Skin epidermis (tissue), 12 donors: ENCODE measurements at regions not wholly inside any gene's neighbourhood (a gene's known extent, or its start where the extent isn't known, plus 50 kb on each side); places are given as distances from the start of the nearest gene placed in this dataset.

Experiments
- H3K27ac ChIP-seq, 21 experiments: fragments of 200-600 bp; sonication (generic) in 11 of 21; one replicate each; pipeline ENCODE4 v1.5.0; 2020; ENCODE audit warnings: mild to moderate bottlenecking in 3 of 21, inconsistent platforms in 2 of 21, moderate library complexity in 2 of 21
- H3K4me3 ChIP-seq, 7 experiments: fragments of 200-600 bp; sonication (generic) in 2 of 7; one replicate each; pipeline ENCODE4 v1.5.0; 2020; ENCODE audit warnings: inconsistent platforms in 2 of 7, mild to moderate bottlenecking in 2 of 7, moderate library complexity in 1 of 7

DNA sequence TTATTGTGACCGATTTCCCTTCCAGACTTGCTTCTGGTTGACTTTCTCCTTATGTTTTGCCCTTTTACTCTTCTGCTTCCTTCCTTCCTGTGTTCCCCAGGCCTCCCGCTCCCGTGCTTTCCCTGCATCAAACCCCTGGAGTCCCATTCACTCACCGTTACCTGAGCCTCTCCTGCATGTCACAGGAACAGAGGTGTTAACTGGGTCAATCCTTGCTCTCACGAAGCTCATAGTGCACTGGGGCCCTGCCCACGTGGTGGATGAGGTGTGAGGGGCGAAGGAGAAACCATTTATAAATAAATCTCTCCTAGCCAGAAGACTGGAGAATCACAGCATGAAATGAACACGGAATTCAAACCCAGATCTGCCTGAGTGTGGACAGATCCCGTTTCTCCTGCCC, 83.1 kb upstream of the MSX1 start:
- Histone ChIP-seq H3K4me3 (no peak overlapping the region), H3K27ac (no peak overlapping the region)

DNA sequence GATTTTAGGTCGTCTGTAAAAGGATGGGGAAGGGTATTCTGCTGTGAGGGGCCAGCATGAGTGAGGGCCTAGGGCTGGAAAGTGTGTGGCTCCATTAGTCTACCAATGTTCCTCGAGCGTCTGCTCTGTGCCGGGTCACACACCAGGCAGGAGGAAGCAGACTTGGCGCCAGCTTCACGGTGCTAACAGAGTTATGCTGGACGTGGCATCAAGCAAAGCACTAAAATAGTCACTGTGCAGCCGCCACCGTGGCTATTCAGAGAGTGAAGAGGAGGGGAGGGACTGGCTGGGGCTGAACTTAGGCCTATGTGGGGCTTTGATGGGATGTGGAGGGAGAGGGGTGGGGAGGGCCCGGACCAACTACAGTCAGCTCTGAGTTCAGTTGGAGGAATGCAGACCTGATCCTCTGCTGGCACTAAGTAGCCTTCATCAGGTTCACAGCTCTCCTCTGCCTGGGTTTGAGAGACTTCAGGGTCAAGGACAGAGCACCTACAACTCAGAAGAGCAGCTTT, 83.9 kb upstream of the MSX1 start:
- Histone ChIP-seq H3K4me3 (no peak overlapping the region), H3K27ac (no peak overlapping the region)

- Histone ChIP-seq H3K4me3 (no peak overlapping the region), H3K27ac (no peak overlapping the region)
These were observed 86.9 kb upstream of the MSX1 start for GRCh38 chr4:4772534-4772933.

DNA sequence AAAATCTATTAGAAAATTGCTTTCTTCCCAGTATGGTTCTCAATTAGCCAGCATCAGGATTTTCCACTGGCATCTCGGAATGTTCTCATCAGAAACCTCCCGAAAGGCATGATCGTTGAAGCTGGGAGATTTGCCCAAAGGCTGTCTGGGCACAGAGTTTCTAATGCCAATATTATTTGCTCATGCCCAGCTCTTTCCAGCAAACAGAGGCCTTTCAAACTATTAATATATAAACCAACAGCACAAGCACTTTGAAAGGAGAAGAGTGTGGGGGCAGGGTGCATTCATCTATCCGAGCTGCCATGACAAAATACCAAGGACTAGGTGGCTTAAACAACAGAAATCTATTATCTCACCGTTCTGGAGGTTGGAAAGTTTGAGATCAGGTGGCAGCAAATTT, 88.3 kb upstream of the MSX1 start:
- Histone ChIP-seq H3K27ac (no peak overlapping the region), H3K4me3 (no peak overlapping the region)

DNA sequence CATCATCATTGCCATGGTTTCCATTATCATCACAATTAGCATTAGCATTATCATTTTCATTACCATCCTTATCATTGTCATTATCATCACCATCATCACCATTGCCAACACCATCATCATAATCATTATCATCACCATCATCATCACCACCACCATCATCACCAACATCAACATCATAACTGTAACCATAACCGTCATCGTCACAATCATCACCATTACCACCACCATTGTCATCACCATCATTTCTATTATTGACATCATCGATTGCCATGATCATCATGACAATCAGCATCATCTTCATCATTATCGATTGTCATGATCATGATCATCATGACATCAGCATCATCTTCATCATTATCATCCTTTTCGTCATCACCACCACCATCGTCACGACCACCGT, 88.9 kb upstream of the MSX1 start:
- Histone ChIP-seq H3K4me3 (no peak overlapping the region), H3K27ac (no peak overlapping the region)

DNA sequence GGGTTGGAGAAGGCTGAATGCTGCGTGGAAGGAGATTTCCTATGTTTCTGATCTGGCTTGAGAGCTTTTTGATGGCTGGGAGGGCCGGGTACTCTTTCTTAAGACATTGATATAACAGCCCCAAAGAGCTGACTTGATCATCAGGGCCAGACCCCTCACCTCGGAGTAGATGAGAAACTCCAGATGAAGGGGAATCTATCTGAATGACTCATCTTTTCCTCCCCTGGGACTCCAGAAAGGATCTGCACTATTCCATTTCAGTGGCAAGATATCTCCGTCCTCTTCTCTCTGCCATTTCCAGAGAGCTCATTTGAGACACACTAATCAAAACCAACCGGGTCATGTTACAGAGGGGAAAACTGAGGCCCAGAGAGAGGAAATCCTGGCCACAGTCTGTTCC, 92.9 kb upstream of the MSX1 start:
- H3K27ac ChIP-seq: no peak overlapping the region
- H3K4me3 ChIP-seq: no peak overlapping the region

- Histone ChIP-seq H3K4me3 (no peak overlapping the region), H3K27ac (no peak overlapping the region)
These were observed 93.7 kb upstream of the MSX1 start for GRCh38 chr4:4765811-4766210.

GRCh38 chr4:4764558-4764905, 94.9 kb upstream of the MSX1 start:
- H3K4me3 ChIP-seq: no peak overlapping the region
- H3K27ac ChIP-seq: no peak overlapping the region

DNA sequence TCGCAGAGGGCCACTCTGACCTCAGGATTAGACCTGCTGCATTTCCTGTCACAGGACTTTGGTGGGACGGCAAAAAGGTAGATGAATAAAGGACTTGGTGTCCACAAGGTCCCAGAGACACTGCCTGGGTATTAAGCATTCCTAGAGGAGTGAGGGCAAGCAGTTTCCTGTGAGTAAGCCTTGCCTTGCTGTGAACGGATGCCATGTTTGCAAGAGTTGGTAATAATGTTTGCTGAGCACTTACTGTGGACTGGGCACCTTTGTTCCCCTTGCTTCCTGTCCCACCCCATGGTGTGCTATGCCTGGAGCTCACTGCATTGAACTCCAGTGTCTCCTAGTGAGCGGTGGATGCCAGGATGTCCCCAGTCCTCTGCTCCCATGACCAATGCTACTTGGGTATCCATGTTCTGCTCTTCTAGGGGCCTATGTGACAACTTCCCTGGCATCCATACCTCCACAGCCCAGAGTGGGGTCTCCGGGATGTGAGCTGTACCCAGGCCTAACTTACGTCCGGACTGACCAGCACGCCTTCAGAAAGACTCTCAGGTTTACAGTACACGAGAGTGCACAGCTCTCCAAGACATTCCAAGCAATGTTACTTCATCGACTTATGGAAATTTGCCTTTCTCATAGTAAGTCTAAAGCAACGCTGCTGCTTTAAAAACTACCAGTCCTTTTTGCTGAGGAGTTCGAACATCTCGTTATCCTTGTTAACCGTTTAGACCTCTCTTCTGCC, 95.5 kb upstream of the MSX1 start:
- Histone ChIP-seq H3K27ac (no peak overlapping the region), H3K4me3 (no peak overlapping the region)

- H3K27ac ChIP-seq: no peak overlapping the region
These were observed 96.3 kb upstream of the MSX1 start for GRCh38 chr4:4762909-4763821.

DNA sequence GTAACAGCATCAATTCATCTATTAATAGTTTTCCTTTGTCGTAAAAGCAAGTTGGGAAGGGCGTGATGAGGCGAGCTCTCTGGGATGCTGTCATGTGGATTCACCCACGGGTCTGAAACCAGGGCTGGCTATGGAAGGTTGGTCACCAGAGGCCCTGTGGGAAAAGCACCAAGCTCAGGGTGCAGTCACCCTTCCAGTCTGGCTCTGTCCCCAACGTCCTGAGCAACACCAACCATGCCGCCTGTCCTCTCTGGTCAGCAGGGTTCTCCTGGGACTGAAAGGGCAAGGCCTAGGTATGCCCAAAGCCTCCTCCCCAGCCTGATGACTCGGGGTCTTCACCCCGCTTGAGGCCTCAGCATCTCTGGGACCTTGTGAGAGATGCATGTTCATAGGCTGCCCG, 97.2 kb upstream of the MSX1 start:
- no peak overlapping the region for H3K4me3 ChIP-seq
- no peak overlapping the region for H3K27ac ChIP-seq

More at GRCh38 chr4:4762909-4763821, 96.3 kb upstream of the MSX1 start:
- no peak overlapping the region for H3K4me3 ChIP-seq

GRCh38 chr4:4761128-4761982, 98.1 kb upstream of the MSX1 start:
- Histone ChIP-seq H3K27ac (no peak overlapping the region), H3K4me3 (no peak overlapping the region)

GRCh38 chr4:4759883-4760282, 99.6 kb upstream of the MSX1 start:
- no peak overlapping the region for H3K4me3 ChIP-seq
- no peak overlapping the region for H3K27ac ChIP-seq

DNA sequence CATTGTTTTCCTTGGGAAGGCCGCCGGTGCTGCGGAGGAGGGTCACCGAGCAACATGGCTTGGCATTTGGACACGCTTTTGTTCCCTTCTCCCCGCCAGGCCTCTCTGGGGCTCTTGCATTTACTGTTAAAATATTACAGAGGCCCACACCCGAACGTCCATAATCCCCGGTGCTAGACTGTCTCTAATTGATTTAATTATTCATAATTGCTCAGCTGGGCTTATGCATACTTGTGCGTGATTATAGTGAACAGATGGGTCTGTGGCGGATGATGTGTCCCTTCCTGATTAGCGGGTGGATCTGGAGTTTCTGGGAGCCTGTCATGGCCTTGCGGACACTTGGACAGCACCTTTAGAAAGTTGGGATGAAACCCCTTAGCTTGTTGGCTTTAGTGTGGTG, 100.2 kb upstream of the MSX1 start:
- no peak overlapping the region for H3K4me3 ChIP-seq

GRCh38 chr4:4758681-4759080, 100.8 kb upstream of the MSX1 start:
- Histone ChIP-seq H3K27ac (no peak overlapping the region), H3K4me3 (no peak overlapping the region)

More for the DNA sequence above, 100.2 kb upstream of the MSX1 start:
- no peak overlapping the region for H3K27ac ChIP-seq

GRCh38 chr4:4755306-4755705, 104.2 kb upstream of the MSX1 start:
- Histone ChIP-seq H3K4me3 (no peak overlapping the region), H3K27ac (no peak overlapping the region)

- Histone ChIP-seq H3K4me3 (no peak overlapping the region), H3K27ac (no peak overlapping the region)
These were observed 104.8 kb upstream of the MSX1 start for GRCh38 chr4:4754641-4755040.

DNA sequence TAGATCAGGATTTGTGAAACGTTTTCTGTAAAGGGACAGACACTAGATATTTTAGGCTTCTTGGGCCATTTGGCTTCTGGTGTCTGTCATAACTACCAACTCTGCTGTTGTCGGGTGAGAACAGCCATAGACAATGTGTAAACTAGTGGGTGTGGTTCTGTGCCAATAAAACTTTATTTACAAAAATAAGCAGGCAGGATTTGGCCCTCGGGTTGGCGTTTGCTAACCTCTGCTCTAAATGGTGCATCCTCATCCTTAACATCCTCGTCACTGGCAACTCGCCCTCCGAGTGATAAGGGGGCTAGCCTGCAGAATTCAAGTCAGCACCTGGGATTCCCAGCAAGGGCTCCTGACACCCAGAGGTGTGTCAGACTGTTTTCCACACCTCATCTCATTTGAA, 105.8 kb upstream of the MSX1 start:
- Histone ChIP-seq H3K4me3 (no peak overlapping the region), H3K27ac (no peak overlapping the region)

GRCh38 chr4:4752576-4753401, 106.7 kb upstream of the MSX1 start:
- Histone ChIP-seq H3K27ac (no peak overlapping the region), H3K4me3 (no peak overlapping the region)
